ENCODE measurements at regions not wholly inside any gene's neighbourhood (a gene's known extent, or its start where the extent isn't known, plus 50 kb on each side); places are given as distances from the start of the nearest gene placed in this dataset.
"Not testable (repeated sequence)": the region's sequence is repeated elsewhere in the genome, so short reads cannot be mapped to it uniquely, and the experiment has no call there.

DNA sequence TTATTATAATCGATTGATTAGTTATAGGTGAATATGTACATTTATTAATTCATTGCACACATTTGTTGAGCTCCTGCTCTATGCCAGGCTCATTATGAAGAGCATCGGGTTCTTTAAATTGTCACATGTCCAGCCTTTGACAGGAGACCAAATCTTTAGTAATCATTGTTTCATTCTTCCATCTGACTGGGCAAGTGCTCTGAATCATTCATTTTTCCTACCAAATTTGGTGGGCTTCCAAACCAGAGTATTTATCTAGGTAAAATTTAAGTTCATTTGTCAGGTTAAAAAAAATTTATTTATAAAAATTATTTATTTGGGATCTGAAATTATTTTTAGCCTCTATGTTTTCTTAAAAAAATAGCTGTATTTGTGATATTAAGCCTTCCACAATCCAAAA is 404.9 kb upstream of the MMS22L start:
- no peak for DNase-seq (ENCODE audit: low spot score)

DNA sequence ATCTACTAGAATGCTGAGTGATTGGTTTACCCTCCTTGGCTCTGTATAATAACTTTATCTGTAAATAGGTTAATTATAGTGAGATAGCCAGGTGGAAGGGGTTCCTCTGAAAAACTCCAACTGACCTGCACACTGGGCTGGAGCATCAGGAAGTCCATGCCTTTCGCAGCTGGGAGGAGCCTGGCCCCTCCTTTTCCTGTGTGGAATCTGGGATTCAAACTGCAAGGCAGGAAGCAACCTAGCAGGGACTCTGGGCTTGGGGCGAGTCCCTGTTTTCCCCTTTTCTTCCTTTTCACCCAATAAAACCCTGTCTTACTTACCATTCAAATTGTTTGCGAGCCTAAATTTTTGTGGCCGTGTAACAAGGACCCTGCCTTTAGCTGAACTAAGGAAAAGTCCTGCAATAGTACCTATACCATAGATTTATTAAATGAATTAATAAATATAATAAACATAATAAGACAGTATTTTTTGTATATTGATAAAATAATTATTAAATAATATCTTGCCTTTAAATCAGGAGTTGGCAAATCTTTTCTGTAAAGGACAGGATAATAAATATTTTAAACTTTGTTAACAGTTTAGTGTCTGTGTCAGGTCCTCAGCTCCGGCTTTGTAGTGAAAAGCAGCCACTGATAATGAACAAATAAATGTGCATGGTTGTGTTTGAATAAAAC is 406.2 kb upstream of the MMS22L start:
- DNase-seq (ENCODE audit: low spot score), result no peak

DNA sequence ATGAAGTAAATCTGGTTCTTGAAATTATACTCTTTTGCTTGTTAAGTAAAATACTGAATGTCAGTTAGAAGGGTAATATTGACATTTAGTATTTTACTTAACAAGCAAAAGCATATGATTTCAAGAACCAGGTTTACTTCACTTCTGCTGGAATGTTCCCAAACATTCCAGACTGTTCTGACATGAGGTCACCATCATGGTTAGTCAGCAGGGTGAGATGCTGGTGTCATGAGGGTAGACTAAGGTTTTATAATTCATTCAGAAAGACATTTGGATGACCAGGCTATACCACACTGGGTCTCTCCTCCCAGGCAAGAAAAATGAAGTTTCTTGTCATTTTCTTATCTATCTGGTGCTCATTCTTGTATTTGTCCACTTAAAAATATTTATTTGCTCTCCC is 414.4 kb upstream of the MMS22L start:
- no peak for DNase-seq (ENCODE audit: low spot score)

DNA sequence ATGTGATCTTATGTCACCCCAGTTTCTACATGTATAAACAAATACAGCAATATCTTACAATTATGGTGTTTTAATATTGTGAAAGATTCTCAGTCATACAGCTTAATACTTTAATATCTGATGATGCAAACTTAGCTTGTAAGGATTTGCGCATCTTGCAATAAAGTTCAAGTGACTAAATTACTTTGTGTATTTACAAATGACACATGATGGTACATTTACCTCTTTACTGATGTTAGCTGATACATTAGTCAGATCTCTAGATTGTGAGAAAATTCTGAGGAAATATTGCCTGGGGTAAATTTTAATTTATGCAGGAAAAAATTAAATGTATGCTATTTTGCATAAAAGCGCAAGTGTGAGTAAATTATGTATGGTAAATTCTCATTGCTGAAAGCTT is 418.8 kb upstream of the MMS22L start:
- no peak for DNase-seq (ENCODE audit: low spot score)

DNA sequence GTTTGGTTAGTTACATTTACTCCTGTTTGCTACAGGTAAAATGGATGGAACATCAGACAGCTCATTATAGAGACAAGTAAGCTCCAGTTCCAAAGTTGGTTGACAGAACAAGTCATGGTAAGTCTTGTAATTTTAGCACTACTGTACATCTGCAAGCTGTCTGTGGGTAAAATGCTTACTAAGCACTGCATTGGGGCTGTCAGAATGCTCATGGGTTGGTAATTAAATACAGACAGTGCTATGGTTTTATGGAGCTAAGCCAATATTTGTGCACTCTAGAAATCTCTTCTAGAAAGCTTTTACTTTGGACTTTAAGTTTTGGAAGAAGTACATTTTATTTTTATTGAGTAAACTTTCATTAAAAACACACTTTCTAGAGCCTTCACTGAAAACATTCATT is 419.2 kb upstream of the MMS22L start:
- no peak for DNase-seq (ENCODE audit: low spot score)

DNA sequence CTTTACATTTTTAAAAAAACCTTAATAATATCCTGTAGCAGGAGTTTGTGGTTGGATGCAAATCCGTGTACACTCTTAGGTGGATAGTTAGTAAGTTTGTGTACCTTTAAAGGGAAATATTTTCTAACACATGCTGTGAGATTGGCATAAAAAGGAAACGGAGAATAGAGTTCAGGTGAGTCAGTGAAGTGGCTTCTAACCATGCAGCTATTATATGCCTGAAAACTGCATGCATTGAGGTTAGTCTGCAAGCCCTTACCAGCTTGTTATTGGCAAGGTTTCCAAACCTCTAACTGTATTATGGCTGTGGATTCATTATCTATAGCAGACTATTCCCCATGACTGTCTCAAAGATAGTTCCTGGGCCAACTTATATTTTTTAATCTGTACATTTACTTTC is 420.6 kb upstream of the MMS22L start:
- DNase-seq (ENCODE audit: low spot score), result no peak

DNA sequence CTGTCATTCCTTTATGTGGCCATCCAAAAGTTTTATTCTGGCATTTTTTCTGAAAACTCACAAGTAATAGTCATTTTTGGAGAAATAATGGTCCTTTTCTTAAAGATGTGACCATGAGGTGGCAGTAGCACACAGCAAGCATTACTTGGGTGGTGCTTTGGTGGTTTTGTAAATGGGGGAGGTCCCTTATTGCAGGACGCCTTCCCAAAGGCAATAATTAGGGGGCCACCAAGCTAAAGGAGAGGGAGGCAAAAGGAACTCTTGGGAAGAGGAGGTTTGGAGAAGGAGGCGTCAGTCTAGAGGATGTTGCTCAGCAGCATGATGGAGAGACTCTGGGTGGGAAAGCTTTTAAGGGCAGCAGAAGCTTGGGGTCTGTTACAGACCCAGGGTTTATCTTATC is 422.6 kb upstream of the MMS22L start:
- no peak for DNase-seq (ENCODE audit: low spot score)

DNA sequence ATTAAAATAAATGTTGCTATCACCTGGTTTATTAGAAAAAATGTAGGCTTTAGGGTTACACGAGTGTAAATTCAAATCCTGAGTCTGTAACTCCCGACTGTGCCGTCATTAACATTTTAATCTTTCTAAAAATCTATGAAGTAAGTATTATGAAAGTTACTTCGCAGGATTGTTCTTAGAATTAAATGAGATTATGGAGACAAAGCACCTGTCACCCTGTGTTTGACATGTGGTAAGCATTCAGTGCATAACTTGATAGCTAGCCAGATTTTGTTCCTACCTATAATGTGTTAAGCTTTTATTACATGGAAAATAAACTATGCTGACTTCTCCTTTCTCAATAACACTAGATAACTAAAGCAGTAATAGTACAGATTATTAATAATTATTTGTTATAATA is 429.7 kb upstream of the MMS22L start:
- no peak for DNase-seq (ENCODE audit: low spot score)

DNA sequence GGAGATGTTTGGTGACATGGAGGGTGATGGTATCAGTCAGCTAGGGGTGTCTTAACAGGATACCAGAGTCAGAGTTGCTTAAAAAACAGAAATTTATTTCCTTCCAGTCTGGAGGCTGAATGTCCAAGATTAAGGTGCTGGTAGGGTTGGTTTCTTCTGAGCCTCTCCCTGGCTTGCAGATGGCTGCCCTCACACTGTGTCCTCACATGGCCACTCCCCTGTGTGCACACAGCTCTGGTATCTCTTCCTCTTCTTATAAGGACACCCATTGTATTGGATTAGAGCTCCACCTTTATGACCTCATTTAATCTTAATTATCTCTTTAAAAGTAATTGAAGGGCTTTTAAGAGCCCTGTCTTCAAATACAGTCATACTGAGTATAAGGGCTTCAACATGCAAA is 431.8 kb upstream of the MMS22L start:
- no peak for DNase-seq (ENCODE audit: low spot score)

DNA sequence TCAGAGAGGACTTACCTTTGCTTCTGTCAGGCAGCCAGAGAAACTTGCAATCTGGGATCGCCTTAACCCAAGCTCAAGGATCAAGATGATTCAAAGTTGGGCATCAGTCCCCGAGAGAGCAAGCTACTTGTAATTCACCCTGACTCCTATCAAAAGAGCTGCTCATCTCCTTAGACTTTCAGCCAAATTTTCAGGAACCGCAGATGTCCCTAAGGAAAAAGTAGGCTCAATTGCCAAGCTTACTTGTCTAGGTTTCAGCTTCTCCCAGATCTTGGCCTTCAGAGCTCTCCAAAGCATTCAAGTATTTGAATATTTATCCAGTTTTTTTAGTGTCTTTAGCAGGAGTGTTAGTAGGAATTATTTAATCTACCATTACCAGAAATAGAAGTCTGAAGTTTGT is 434.1 kb upstream of the MMS22L start:
- DNase-seq (ENCODE audit: low spot score), result no peak

DNA sequence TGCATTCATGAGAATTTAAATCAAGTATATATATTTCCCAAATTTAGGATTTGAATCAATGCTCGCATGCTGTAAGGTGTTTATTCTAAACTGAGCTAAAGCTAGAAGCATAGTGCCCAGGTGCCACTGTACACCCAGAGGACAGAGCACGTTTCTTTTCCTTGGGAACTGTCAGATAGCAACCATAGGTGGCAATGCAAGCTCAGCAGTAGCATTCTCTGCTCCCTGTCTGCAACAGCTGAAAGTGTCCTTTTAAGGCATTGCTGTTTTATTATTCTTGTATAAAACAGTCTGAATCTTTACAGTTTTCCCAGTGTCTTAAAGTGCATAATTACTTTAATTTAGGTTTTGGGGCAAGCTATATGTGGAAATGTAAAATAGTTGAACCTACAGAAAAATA is 443.4 kb upstream of the MMS22L start:
- DNase-seq (ENCODE audit: low spot score), result no peak

DNA sequence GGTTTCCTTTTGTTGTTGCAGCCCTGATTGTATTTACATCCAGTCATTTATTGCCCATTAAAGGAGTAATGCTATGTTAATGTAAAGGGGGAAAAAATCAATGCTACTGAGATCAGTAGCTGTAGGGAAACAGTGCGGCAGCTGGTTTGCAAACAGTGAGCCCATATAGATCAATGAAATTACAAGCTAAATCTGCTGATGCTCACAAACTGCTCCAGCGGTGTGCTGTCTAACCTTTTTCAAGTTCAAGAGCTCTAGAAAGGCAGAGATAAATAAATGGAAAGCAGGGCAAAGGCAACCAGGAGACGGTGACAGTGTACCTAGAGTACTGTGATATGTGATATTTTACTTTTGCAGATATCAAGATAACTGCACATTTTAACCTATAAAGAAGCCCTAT is 449.0 kb upstream of the MMS22L start:
- DNase-seq (ENCODE audit: low spot score), result no peak

DNA sequence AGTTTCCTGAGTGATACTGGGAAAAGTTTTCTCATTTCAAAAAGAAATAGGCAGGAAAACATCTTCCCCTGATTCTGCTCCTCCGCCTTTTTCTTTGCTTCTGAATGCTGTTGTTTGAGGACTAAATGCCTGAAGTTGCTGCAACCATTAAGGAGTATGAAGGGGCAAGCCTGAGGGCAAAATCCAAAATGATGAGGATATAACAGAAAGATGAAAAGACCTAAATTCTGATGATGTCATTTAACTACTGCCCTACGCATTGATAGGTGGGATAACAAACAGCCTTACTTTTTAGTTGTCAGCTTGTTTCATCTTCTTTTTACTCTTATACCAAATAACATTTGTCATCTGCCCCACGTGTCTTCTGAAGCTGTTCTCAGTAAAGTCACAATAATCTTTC is 474.6 kb upstream of the MMS22L start:
- DNase-seq (ENCODE audit: low spot score), result no peak

DNA sequence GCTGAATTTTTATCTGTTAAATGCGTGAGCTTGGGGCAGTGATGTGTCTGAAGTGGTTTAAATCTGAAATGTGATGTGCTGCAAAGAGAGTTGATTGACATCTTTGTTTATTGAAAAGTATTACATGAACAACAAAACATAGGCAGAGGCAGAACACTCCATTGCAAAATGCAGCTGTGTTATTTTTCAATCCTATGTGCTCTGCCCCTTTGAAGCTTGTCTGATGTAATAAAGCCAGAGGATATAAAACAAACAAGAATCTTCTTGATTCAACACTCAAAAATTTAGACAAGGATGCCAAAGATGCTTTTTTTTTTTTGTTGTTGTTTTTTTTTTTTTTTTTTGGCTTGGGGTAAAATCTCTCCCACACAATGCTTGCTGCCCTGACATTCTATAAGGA is 482.4 kb upstream of the MMS22L start:
- no peak for DNase-seq (ENCODE audit: low spot score)

DNA sequence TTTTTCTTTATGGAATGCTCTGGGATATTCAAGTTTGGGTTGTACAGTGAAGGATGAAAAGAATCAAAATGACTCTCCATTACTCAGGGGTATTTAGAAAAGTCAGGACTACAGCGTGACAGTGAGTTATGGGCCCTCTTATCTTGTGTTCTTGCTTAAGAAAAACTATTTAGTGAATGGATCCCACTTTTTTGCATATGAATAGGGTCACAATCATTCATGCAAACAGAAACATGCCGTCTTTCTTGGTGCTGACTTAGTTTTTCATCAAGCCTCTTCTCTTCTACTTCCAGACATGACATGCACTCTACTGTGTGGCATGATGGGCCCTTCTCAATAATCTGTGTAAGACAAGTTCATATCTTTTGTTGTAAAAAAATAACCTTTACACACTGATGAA is 488.4 kb upstream of the MMS22L start:
- no peak for DNase-seq (ENCODE audit: low spot score)

DNA sequence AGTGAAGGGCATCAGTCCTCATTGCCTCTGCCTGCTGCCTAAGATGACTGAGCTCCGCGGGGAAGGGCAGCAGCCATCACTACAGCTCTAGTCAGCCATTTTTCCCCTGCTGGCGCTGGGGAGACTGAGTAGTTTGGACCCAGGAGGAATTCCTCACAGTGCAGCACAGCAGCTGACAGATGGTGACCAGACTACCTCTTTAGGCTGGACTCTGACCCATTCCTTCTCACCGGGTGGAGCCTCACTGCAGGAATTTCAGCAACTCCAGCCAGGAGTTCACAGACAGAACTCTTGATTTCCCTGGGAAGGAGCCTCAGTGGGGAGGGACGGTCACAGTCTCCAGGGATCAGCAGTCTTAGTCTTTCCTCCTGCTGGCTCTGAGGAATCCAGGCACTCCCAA is 492.0 kb upstream of the MMS22L start:
- DNase-seq (ENCODE audit: low spot score), result no peak

DNA sequence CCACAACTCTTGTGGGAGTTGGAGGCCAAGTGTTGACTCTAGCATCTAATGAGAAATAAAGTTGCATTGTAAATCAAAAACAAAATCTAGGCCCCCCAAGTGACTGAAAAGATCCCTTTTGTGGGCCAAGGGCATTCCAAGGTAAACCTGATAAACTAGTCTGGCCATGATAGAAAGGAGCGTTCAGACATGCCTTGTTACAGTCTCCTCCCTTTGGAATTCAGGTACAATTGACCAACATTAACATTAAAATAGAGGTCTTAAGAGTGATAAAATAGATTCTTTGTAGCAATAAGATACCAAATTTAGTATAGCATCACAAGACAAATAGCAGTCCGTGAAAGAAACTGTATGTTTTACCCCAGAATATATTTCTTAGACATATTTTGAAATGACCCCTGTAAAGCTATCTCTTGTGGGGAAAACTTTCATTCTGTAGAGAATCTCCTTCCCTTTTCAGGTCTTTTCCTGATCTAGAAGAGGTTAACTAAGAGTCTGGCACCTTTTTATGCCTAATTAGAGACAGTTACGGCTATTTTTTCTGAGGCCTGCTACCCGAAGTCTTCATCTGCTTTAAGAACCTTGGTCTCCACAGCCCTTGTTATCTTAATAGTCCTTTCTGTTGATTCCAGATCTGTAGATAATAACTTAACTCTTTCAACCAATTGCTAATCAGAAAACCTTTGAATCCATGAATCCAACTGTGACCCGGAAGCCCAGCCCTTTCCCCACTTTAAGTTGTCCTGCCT is 495.4 kb upstream of the MMS22L start:
- DNase-seq (ENCODE audit: low spot score), result no peak

DNA sequence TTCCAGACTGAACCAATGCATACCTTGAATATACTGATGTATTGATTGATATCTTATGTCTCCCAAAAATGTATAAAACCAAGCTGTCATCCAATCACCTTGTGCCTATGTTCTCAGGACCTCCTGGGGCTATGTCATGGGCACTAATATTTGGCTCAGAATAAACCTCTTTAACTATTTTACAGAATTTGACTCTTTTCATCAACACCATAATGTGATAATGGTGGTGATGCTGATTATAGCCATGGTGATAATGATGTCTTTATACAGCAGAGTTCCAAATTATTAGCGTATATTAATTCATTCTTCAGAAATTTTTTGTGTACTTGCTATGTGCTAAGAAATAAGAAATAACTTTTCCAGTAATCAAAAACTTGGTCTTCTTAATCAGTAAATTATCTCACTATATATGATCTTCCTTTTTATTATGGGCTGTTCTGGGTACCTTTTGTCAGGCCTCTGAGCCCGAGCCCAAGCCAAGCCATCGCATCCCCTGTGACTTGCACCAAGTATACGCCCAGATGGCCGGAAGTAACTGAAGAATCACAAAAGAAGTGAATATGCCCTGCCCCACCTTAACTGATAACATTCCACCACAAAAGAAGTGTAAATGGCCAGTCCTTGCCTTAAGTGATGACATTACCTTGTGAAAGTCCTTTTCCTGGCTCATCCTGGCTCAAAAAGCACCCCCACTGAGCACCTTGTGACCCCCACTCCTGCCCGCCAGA is 496.2 kb upstream of the MMS22L start:
- not testable (repeated sequence) for DNase-seq (ENCODE audit: low spot score)

DNA sequence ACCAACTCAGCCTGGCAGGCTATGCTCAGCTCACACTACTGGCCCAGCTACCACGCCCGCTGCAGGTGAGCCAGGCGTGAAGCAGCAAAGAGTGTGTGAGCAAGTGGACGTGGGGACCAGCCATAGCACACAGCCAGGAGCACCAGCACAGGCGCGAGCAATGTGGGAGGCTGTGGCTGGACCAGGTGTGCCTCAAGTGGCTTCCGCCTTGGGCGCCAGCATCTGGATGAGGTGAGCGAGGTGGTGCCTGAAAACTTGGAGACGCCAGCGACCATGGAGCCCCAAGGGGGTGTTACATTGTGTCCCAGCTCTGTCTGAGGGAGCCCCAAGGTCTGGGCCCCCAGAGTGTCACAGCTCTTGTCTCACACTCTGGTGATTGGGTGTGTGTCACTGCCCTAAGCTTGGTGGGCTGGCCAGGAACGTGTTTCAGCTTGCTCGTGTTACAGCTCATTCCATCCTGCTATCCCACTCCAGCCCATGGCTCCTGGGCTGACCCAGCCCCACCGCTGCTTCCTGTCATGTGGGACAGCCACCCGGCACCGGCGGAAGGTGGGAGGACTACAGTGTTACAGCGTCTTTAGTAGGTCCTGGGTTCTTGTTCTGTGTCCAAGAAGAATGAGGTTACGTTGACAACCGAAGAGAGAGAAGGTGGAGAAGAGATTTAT is 508.0 kb upstream of the MMS22L start:
- DNase-seq (ENCODE audit: low spot score), result no peak

DNA sequence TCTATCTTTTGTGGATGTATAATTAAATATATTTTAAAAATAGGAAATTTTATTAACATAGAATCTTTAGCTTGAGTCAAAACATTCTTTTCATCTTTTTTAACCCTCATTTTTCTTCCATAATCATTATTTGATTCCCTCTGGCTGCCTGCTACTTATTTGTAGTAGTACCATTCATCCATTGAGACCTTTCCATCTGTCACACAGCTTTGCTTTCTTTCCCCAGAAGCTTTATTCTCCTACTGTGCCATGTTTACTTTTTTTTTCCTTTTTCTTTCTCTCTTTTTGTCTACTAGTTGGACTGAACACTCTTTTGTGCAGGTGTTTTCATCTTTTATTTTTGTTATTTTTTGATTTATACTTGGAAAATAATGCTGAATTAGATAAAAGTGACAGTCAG is 522.6 kb upstream of the MMS22L start:
- DNase-seq (ENCODE audit: low spot score), result no peak

DNA sequence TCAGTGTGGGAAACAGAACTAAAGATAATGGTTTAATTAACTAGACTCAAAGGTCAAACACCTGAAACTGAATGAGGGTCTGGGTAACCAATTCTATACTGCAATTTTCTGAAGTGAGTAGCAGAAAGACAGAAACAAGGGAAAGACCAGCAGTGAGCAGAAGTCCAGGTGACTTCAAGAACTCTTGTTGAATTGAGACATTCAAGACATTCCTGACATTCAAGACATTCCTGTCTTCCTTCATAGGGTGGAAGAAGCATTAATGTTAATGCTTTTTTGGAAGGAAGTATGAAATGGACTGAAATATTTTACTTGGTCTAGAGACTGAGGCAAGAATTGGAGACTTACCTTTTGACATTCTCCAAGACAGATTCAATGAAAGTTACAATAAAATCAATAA is 529.9 kb upstream of the MMS22L start:
- DNase-seq (ENCODE audit: low spot score), result no peak

DNA sequence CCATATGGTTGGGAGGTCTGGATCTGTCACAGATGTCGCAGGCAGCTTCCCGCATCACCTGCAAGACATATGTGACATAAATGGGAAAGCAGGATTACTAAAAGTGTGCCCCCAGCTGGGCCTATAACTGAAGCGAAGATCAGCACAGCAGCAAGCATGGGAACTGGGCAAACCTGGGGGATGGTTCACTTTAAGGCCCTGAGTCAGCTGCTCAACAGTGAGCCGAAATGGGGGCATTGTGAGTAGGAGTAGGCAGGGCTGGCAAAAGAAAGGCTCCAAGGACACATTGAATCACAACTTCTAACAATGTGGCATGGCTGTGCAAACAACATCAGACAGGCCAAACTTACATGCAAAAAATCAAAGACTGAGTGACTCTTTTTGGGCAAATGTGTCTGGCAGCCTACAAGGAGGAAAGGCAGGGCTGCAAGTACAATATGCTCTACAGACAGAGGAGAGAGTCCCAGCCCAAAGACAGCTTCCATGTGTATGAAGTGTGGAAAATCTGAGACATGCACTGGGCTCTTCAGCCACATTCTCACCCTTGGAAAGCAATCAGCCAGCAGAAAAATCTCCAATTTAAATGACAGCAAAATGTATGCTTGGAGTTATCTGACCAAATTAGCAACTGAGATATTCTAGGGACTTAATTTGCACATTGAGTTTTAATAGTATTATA is 531.0 kb upstream of the MMS22L start:
- no peak for DNase-seq (ENCODE audit: low spot score)
